Activated CD4-positive, alpha-beta T cell treated with anti-CD3 and anti-CD28 coated beads for 36 hours (primary cell): ENCODE measurements at regions not wholly inside any gene's neighbourhood (a gene's known extent, or its start where the extent isn't known, plus 50 kb on each side); places are given as distances from the start of the nearest gene placed in this dataset.

Experiments used
- ATAC-seq: fragments of 200-7000 bp; cut with Tn5 transposase; one replicate; pipeline ENCODE4 v1.10.0; 2021; ENCODE audit warnings: mild to moderate bottlenecking, moderate library complexity
- CTCF ChIA-PET: fragments of 350-600 bp; sonication (Branson Sonifier 250); formaldehyde crosslinking; loops from one replicate; lab custom pipeline; 2021; ENCODE audit warnings: antibody characterized with exemption; lab: Charles Lee
- POLR2A ChIA-PET: fragments of 350-600 bp; sonication (Branson Sonifier 250); formaldehyde crosslinking; loops from one replicate; lab custom pipeline; 2021; ENCODE audit warnings: antibody characterized with exemption, inconsistent platforms; lab: Charles Lee
- DNase-seq: peaks from one replicate; pipeline ENCODE4 v3.0.0-alpha.2; 2020
- H3K27ac Mint-ChIP-seq: one replicate; pipeline ENCODE4 v1.8.0; 2021; ENCODE audit warnings: mixed read lengths
- H3K27me3 Mint-ChIP-seq: one replicate; pipeline ENCODE4 v1.8.0; 2021; ENCODE audit warnings: mixed read lengths
- H3K36me3 Mint-ChIP-seq: one replicate; pipeline ENCODE4 v1.8.0; 2021; ENCODE audit warnings: low read depth, mixed read lengths
- H3K4me1 Mint-ChIP-seq: one replicate; pipeline ENCODE4 v1.8.0; 2021; ENCODE audit warnings: mixed read lengths
- H3K4me3 Mint-ChIP-seq: one replicate; pipeline ENCODE4 v1.8.0; 2021; ENCODE audit warnings: mild to moderate bottlenecking, moderate library complexity, mixed read lengths
- H3K9me3 Mint-ChIP-seq: one replicate; pipeline ENCODE4 v1.8.0; 2021; ENCODE audit warnings: low read depth, mixed read lengths
- intact Hi-C, 2 experiments: fragments of 100-400 bp; cut with DNase I in 1 of 2; cut with micrococcal nuclease in 1 of 2; formaldehyde crosslinking; loops; one replicate each; pipeline versions ENCODE4 v1.14.2 to v1.15.1; 2022 to 2024; cut with DNase I, micrococcal nuclease

DNA sequence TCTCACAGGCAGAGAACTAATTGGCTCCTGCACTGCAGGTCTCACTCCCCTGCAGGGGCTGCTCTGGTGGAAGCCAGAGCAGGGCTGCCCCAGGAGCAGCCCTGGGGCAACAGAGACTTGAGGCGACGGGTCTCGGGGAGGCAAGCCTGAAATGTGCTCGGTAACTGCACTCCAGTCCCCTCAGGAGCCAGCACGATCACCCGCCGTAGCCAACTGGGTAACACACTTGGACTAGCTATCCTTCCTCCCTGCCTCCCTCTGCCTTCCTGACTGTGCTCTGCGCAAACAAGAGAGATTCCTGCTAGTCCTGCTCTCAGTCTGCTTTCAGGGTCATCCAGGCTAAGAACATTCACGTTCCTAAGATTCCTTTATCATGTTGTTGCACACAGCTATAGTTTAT lies 140.7 kb upstream of the NSMCE3 start:
- intact Hi-C loops: no loop called here
- H3K27ac Mint-ChIP-seq: no peak overlapping the region
- no peaks in the 10 kb centered on the region for H3K36me3 Mint-ChIP-seq
- H3K4me3 Mint-ChIP-seq: no peak overlapping the region
- ATAC-seq (no peak), DNase-seq (no peak)
- H3K27me3 Mint-ChIP-seq: peaks cover 17% of the 10 kb centered on the region
- CTCF ChIA-PET: no interaction called here
- POLR2A ChIA-PET: no interaction called here
- no peaks in the 10 kb centered on the region for H3K9me3 Mint-ChIP-seq
- no peaks in the 10 kb centered on the region for H3K4me1 Mint-ChIP-seq

DNA sequence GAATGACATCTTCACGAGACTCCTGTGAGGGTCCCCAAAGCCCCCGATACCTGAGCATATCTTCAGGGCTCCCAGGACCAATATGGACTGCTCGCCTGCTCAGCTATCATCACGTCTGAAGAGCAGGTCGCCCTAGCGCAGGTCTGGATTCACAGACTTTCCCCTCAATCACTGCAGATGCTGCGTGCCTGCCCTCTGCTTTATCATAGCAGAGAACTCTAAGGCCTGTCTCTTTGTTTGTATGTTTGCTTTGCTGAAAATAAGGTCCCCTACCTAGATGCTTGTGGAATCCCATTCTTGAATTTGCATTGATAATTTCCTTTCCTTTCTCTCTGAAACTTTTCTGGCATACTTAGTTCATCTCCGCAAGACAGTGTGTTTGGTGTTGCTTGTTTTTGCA lies 140.3 kb upstream of the NSMCE3 start:
- H3K27ac Mint-ChIP-seq: no peak overlapping the region

DNA sequence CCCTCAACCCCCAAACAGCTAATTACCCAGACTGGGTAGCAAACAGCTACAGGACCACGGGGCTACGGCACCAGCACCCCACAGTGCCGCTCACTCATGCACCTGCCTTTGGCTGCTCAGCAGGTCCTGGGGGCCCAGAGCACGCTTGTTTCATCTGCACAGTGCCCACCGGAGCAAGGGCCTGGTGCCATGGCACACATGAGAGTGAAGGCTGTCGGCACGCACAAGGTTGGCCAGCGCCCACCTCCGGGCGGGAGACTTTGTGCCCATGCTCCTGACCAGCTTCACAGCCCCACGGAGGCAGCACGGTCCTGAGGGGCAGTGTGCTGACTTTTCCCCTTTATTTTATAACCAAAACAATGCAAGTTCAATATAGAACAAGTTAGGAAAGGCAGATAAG lies 135.9 kb upstream of the NSMCE3 start:
- POLR2A ChIA-PET: no interaction called here
- no peaks in the 10 kb centered on the region for H3K4me1 Mint-ChIP-seq
- H3K9me3 Mint-ChIP-seq: no peaks in the 10 kb centered on the region
- intact Hi-C loops: no loop called here
- no peak for DNase-seq
- CTCF ChIA-PET: no interaction called here
- no peak overlapping the region for H3K4me3 Mint-ChIP-seq
- peaks cover 7% of the 10 kb centered on the region for H3K27me3 Mint-ChIP-seq
- H3K27ac Mint-ChIP-seq: no peak overlapping the region
- ATAC-seq: no peak
- no peaks in the 10 kb centered on the region for H3K36me3 Mint-ChIP-seq

More for the DNA sequence above, 140.3 kb upstream of the NSMCE3 start:
- H3K9me3 Mint-ChIP-seq: no peaks in the 10 kb centered on the region
- DNase-seq (no peak), ATAC-seq (no peak)
- H3K27me3 Mint-ChIP-seq: peaks cover 15% of the 10 kb centered on the region
- H3K36me3 Mint-ChIP-seq: no peaks in the 10 kb centered on the region
- H3K4me1 Mint-ChIP-seq: no peaks in the 10 kb centered on the region
- intact Hi-C loops: no loop called here
- no peak overlapping the region for H3K4me3 Mint-ChIP-seq
- POLR2A ChIA-PET: no interaction called here
- CTCF ChIA-PET: interaction anchor here (1.1 kb wide), 1 partner anchor 269 kb away, joined by 3 read pairs; no protein-coding TSS in a partner anchor

DNA sequence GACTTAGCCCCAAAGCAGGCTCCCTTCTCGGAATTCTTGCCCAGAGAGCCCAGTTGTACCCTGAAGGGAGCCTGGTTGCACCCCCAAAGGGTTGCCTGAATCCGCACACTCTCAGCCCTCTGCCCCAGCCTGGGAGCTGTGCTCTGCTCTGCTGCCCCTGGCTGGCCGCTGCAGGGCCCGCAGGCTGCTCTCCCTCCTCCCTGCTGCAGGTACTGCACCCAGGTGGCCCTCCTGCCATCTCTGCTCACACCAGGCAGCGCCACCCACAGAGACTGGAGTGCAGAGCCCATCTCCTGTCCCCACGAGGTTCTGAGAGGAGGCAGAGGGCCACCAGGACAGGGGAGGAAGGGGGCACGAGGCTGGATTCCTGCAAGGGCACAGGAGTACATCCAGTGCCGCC lies 134.2 kb upstream of the NSMCE3 start:
- H3K4me3 Mint-ChIP-seq: no peak overlapping the region
- no peaks in the 10 kb centered on the region for H3K4me1 Mint-ChIP-seq
- H3K36me3 Mint-ChIP-seq: no peaks in the 10 kb centered on the region
- no peak for DNase-seq
- no peak overlapping the region for H3K27ac Mint-ChIP-seq
- intact Hi-C loops: no loop called here
- CTCF ChIA-PET: no interaction called here
- POLR2A ChIA-PET: no interaction called here
- H3K9me3 Mint-ChIP-seq: no peaks in the 10 kb centered on the region
- H3K27me3 Mint-ChIP-seq: peaks cover 8% of the 10 kb centered on the region
- ATAC-seq: no peak

DNA sequence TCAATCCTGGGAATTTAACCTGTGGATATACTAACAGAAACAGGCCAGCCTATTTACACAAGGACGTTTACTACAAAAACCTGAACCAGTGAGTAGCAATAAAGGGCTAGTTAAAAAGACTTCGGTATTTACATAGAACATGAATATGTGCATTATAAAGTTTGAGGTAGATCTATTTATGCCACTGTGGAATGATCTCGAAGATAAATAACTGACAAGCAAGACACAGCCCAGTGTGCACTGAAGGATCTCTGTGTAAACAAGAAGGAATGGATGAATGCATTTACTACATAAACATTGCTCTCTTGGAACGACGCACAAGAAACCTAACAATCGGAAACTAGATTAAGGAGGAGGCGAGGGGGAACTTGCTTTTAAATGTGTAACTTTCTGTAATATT lies 132.0 kb upstream of the NSMCE3 start:
- no peaks in the 10 kb centered on the region for H3K4me1 Mint-ChIP-seq
- ChIA-PET CTCF (no interaction called here), POLR2A (no interaction called here)
- intact Hi-C loops: no loop called here
- H3K9me3 Mint-ChIP-seq: no peaks in the 10 kb centered on the region
- no peak for DNase-seq
- no peak overlapping the region for H3K4me3 Mint-ChIP-seq
- H3K36me3 Mint-ChIP-seq: no peaks in the 10 kb centered on the region
- H3K27me3 Mint-ChIP-seq: peaks cover 14% of the 10 kb centered on the region
- H3K27ac Mint-ChIP-seq: no peak overlapping the region
- no peak for ATAC-seq

DNA sequence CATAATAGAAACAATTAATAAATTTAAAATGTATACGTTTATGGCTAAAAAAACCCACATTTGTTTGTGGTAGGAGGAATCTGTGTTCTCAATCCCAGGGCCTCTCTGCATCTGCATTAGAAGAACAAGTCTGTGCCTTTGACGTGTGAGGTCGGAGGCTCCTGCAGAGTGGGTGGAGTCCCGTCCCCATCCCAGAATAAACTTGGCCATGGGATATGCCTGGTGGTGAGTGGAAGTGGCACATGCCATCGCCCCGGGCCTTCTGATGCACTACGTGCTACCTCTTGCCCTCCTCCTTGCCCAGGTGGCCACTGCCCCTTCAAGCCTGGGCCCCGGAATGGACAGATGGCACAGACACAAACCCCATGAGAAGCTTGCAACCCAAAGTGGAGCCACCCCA lies 131.1 kb upstream of the NSMCE3 start:
- Mint-ChIP-seq H3K4me3 (no peak overlapping the region), H3K27ac (no peak overlapping the region), H3K27me3 (peaks cover 14% of the 10 kb centered on the region), H3K4me1 (no peaks in the 10 kb centered on the region), H3K36me3 (no peaks in the 10 kb centered on the region), H3K9me3 (no peaks in the 10 kb centered on the region)
- ChIA-PET POLR2A (no interaction called here), CTCF (no interaction called here)
- ATAC-seq (no peak), DNase-seq (no peak)
- intact Hi-C loops: no loop called here

DNA sequence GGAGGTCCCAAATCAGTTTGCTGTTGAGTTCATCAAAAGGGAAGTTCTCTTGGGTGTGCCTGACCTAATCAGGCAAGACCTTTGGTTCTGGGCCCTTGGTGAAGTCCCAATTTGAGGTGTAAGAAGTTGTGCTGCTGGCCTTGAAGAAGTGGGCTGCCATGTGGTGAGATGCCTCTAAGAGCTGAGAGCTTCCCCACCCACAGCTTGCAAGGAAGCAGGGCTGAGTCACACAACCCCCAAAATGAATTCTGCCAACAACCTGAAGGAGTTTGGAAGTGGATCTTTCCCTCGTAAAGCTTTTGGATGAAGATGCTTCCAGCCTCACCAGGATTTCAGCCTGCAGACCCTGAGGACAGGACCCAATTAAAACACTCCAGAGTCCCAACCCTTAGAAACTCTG lies 129.3 kb upstream of the NSMCE3 start:
- CTCF ChIA-PET: interaction anchor here (0.6 kb wide), 1 partner anchor 17 kb away, joined by 4 read pairs; no protein-coding TSS in a partner anchor
- no peak for DNase-seq

DNA sequence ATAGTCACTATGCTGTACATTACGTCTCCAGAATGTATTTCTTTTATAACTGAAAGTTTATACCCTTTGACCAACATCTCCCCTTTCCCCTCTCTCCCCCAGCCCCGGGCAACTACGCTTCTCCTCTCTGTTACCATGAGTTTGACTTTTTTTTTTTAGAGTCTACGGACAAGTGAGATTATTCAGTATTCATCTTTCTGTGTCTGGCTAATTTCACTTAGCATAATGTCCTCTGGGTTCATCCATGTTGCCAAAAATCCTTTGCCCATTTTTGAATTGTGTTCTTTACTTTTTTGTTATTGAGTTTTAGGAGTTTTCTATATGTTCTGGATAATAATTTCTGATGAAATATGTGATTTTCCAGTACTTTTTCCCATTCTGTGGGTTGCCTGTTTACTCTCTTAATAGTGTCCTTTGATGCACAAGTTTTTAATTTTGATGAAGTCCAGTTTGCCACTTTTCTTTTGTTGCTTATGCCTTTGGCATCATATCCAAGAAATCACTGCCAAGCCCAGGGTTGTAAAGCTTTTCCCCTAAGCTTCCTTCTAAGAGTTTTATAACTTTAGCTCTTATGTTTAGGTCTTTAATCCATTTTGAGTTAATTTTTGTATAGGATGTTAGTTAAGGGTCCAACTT lies 126.7 kb upstream of the NSMCE3 start:
- H3K27ac Mint-ChIP-seq: no peak overlapping the region
- H3K4me1 Mint-ChIP-seq: no peaks in the 10 kb centered on the region
- peaks cover 7% of the 10 kb centered on the region for H3K27me3 Mint-ChIP-seq
- intact Hi-C loops: no loop called here
- POLR2A ChIA-PET: no interaction called here
- ATAC-seq (no peak), DNase-seq (no peak)
- no peaks in the 10 kb centered on the region for H3K36me3 Mint-ChIP-seq
- no peak overlapping the region for H3K4me3 Mint-ChIP-seq
- H3K9me3 Mint-ChIP-seq: peaks cover 2% of the 10 kb centered on the region
- CTCF ChIA-PET: no interaction called here

More for the DNA sequence above, 129.3 kb upstream of the NSMCE3 start:
- no peak for ATAC-seq
- H3K27me3 Mint-ChIP-seq: peaks cover 9% of the 10 kb centered on the region
- no peaks in the 10 kb centered on the region for H3K4me1 Mint-ChIP-seq
- H3K27ac Mint-ChIP-seq: no peak overlapping the region
- H3K4me3 Mint-ChIP-seq: no peak overlapping the region
- H3K9me3 Mint-ChIP-seq: no peaks in the 10 kb centered on the region
- POLR2A ChIA-PET: no interaction called here
- intact Hi-C loops: no loop called here
- H3K36me3 Mint-ChIP-seq: no peaks in the 10 kb centered on the region

DNA sequence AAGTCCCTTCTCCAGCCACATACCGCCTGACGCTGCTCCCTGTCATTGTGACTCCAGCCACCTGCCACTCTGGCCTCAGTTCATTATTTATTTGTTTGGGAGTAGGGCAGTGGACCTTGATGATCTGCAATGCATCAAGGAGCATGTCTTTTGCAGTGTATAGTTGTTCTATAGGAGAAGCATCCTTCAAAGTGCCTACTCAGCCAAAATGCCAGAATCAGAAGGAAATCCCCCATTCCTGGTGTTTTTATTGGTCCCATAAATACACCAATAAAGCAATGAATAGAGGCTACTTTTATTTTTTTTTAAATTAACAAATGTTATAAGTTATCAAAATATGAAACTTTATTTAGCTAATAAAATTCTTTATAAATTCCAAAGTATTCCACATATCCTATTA lies 123.8 kb upstream of the NSMCE3 start:
- no peaks in the 10 kb centered on the region for H3K4me1 Mint-ChIP-seq
- POLR2A ChIA-PET: no interaction called here

DNA sequence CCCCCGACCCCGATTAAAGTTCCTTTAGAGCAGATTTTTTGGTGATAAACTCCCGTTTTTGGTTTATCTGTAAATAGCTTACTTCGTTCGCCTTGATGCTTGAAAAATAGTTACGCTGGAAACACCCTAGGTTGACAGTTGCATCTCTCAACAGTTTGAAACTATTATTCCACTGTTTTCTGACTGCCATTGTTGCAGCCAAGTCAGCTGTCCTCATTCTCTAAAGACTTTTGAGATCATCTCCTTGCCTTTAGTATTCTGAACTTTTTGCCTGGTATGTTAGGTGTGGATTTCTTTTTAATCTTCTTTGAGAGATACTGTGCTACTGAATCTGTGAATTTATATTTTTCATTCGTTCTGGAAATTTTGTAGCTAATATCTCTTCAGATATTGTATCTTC lies 122.7 kb upstream of the NSMCE3 start:
- H3K9me3 Mint-ChIP-seq: peaks cover 2% of the 10 kb centered on the region
- DNase-seq (no peak), ATAC-seq (no peak)
- ChIA-PET CTCF (no interaction called here), POLR2A (no interaction called here)
- peaks cover 2% of the 10 kb centered on the region for H3K27me3 Mint-ChIP-seq
- H3K36me3 Mint-ChIP-seq: no peaks in the 10 kb centered on the region
- H3K4me1 Mint-ChIP-seq: no peaks in the 10 kb centered on the region
- intact Hi-C loops: loop anchor here in 1 of 2 experiments (5.0 kb wide), 1 partner anchor 610 kb away; no protein-coding TSS in a partner anchor
- H3K4me3 Mint-ChIP-seq: no peak overlapping the region
- H3K27ac Mint-ChIP-seq: no peak overlapping the region

More for the DNA sequence above, 123.8 kb upstream of the NSMCE3 start:
- Mint-ChIP-seq H3K27ac (no peak overlapping the region), H3K9me3 (peaks cover 2% of the 10 kb centered on the region), H3K4me3 (no peak overlapping the region), H3K27me3 (peaks cover 4% of the 10 kb centered on the region), H3K36me3 (no peaks in the 10 kb centered on the region)
- DNase-seq: no peak
- CTCF ChIA-PET: no interaction called here
- no peak for ATAC-seq
- intact Hi-C loops: loop anchor here in 1 of 2 experiments (5.0 kb wide), 1 partner anchor 609 kb away; no protein-coding TSS in a partner anchor

DNA sequence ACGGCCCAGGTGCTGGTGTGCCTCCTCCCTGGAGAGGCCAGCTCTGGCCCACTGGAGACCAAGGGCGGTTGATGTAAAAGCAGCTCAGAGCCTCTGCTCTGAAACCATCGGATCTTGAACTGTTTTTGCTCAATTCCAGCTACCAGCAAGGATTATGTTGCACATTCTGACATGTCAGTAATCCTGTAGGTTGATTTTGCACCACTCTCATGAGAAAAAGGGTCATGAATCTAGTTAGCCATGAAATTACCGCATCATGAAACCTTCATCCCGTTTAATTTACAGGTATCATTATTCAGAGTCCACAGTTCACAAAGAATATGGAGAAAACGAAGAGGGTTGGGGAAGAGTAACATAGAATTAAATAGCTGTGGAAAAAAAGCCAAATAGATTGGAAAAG lies 120.4 kb upstream of the NSMCE3 start:
- Mint-ChIP-seq H3K27me3 (peaks cover 10% of the 10 kb centered on the region), H3K27ac (no peak overlapping the region), H3K4me1 (no peaks in the 10 kb centered on the region), H3K9me3 (peaks cover 2% of the 10 kb centered on the region), H3K4me3 (no peak overlapping the region), H3K36me3 (no peaks in the 10 kb centered on the region)
- ChIA-PET POLR2A (no interaction called here), CTCF (no interaction called here)
- ATAC-seq (no peak), DNase-seq (no peak)
- intact Hi-C loops: loop anchor here in 1 of 2 experiments (5.0 kb wide), 1 partner anchor 612 kb away; no protein-coding TSS in a partner anchor

DNA sequence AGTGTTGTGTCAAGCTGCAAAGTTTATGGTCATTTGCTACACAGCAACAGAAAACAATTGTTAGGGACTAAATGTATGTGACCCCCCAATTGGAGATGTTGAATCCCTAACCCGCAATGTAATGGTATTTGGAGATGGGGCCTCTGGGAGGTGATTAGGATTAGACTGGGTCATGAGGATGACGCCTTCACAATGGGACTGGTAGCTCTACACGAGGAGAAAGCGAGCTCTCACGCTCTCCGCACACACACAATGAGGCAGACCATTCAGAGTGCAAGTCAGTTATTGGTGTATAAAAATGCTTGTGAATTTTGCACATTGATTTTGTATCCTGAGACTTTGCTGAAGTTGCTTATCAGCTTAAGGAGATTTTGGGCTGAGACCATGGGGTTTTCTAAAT lies 116.9 kb upstream of the NSMCE3 start:
- peaks cover 29% of the 10 kb centered on the region for H3K27me3 Mint-ChIP-seq
- no peak for DNase-seq
- H3K4me3 Mint-ChIP-seq: no peak overlapping the region
- intact Hi-C loops: no loop called here
- ChIA-PET POLR2A (no interaction called here), CTCF (no interaction called here)
- H3K36me3 Mint-ChIP-seq: no peaks in the 10 kb centered on the region
- H3K9me3 Mint-ChIP-seq: no peaks in the 10 kb centered on the region
- ATAC-seq: no peak
- H3K27ac Mint-ChIP-seq: no peak overlapping the region
- no peaks in the 10 kb centered on the region for H3K4me1 Mint-ChIP-seq
